ENCODE measurements at regions not wholly inside any gene's neighbourhood (a gene's known extent, or its start where the extent isn't known, plus 50 kb on each side); places are given as distances from the start of the nearest gene placed in this dataset.
A peak's percentile ranks its signal among the peaks of the same experiment; 100 is the strongest.

DNA sequence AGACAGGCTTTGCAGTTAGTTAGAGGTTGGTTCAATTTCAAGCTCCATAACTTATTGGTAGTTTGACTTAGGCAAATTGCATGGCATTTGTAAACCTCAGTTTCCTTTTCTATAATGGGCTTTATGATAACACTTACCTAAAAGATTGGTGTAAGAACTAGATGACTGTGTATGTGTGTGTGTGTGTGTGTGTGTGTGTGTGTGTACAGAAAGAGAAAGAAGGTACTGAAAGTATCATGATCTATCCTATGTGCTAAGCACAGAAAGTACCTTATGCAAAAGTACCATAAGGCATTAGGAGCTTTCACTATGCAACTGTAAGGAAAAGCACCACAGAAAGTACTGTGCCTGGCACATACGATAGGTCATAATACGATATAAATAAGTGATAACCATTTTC lies 304.3 kb upstream of the KITLG start:
- peak; percentile 26 for DNase-seq (ENCODE audit: extremely low read depth, insufficient read length)
- no peak overlapping the region for H3K4me3 ChIP-seq (replicated peaks; ENCODE audit: low read depth, low read length)
- TF ChIP-seq, protein P1, sequence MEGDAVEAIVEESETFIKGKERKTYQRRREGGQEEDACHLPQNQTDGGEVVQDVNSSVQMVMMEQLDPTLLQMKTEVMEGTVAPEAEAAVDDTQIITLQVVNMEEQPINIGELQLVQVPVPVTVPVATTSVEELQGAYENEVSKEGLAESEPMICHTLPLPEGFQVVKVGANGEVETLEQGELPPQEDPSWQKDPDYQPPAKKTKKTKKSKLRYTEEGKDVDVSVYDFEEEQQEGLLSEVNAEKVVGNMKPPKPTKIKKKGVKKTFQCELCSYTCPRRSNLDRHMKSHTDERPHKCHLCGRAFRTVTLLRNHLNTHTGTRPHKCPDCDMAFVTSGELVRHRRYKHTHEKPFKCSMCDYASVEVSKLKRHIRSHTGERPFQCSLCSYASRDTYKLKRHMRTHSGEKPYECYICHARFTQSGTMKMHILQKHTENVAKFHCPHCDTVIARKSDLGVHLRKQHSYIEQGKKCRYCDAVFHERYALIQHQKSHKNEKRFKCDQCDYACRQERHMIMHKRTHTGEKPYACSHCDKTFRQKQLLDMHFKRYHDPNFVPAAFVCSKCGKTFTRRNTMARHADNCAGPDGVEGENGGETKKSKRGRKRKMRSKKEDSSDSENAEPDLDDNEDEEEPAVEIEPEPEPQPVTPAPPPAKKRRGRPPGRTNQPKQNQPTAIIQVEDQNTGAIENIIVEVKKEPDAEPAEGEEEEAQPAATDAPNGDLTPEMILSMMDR (IDR thresholded peaks at IDR 0.05; ENCODE audit: insufficient read depth, low read length, poor library complexity, severe bottlenecking): no peak
- no peaks in the 10 kb centered on the region for H3K27me3 ChIP-seq (replicated peaks; ENCODE audit: control insufficient read depth, insufficient read depth, low read length)
- H3K36me3 ChIP-seq (ENCODE audit: control insufficient read depth, insufficient read depth, low read length): no peaks in the 10 kb centered on the region

DNA sequence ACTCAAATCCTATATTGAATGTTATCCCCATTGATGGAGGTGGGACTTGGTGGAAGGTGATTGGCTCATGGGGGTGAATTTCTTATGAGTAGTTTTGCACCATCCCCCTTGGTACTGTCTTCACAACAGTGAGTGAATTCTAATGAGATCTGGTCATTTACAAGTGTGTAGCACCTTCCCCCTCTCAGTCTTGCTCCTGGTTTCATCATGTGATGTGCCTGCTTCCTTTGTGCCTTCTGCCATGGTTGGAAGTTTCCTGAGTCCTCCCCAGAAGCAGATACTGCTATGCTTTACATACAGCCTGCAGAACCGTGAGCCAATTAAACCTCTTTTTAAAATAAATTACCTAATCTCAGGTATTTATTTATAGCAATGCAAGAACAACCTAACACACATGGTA lies 302.4 kb upstream of the KITLG start:
- no peak for DNase-seq (ENCODE audit: extremely low read depth, insufficient read length)
- Histone ChIP-seq H3K4me3 (replicated peaks; ENCODE audit: low read depth, low read length) (no peak overlapping the region), H3K36me3 (ENCODE audit: control insufficient read depth, insufficient read depth, low read length) (no peaks in the 10 kb centered on the region), H3K27me3 (replicated peaks; ENCODE audit: control insufficient read depth, insufficient read depth, low read length) (no peaks in the 10 kb centered on the region)
- TF ChIP-seq, protein P1 (IDR thresholded peaks at IDR 0.05; ENCODE audit: insufficient read depth, low read length, poor library complexity, severe bottlenecking): no peak

DNA sequence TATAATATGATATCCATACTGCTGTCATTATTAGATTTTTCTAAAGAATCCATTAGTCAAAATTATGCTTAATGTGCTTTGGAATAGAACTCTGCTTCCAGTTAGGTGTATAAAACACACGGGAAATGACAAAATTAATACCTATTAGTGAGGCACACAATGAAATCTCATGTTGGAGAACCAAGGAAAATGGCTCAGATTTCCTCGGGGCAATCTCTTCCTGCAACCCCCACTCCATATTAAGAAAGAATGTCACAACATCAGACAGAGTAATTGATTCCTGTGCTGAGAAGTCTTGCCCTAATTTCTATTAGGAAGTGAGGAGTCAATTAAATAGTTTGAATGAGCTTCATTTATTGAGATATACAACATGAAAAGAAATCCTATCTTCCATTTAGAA lies 299.8 kb upstream of the KITLG start:
- H3K4me3 ChIP-seq (replicated peaks; ENCODE audit: low read depth, low read length): no peak overlapping the region
- DNase-seq (ENCODE audit: extremely low read depth, insufficient read length): no peak
- TF ChIP-seq, protein P1 (IDR thresholded peaks at IDR 0.05; ENCODE audit: insufficient read depth, low read length, poor library complexity, severe bottlenecking): no peak
- no peaks in the 10 kb centered on the region for H3K27me3 ChIP-seq (replicated peaks; ENCODE audit: control insufficient read depth, insufficient read depth, low read length)
- H3K36me3 ChIP-seq (ENCODE audit: control insufficient read depth, insufficient read depth, low read length): no peaks in the 10 kb centered on the region

DNA sequence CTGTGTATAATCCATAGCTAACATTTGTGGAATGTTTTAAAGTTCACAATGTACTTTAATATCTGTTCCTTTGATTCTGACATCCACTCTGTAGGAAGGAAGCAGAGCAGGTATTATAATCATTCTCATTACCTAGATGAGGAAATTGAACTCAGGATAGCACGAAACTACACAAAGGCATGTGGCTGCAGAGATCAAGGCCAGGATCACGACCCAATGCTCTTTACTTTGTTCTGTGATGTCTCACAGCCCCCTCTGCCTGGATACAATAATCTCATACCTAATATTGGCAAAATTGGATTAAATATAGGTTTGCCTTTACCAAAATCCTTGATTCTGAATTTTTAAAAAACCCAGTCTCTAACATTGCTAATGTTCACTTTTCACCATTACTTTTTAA lies 298.0 kb upstream of the KITLG start:
- TF ChIP-seq, protein P1 (IDR thresholded peaks at IDR 0.05; ENCODE audit: insufficient read depth, low read length, poor library complexity, severe bottlenecking): no peak
- DNase-seq (ENCODE audit: extremely low read depth, insufficient read length): no peak
- Histone ChIP-seq H3K36me3 (ENCODE audit: control insufficient read depth, insufficient read depth, low read length) (no peaks in the 10 kb centered on the region), H3K4me3 (replicated peaks; ENCODE audit: low read depth, low read length) (no peak overlapping the region), H3K27me3 (replicated peaks; ENCODE audit: control insufficient read depth, insufficient read depth, low read length) (no peaks in the 10 kb centered on the region)

DNA sequence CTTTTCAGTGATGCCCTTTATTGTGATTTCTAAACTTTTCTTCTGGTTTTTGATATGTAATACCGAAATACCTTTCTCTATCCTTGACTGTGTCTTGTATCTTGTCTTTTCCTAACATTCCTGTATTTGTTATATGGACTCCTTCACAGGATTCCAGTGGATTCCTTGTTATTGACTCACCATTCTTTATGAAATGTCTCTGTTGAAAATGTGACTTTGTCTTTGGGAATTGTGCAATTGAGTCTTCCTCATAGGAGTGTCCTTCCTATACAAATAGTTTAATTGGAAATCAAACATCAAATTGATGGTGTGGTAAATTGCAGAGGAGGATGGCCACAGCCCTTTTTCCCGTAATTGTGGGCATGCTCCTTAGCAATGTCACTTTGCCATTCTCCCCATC lies 296.6 kb upstream of the KITLG start:
- no peak for DNase-seq (ENCODE audit: extremely low read depth, insufficient read length)
- H3K36me3 ChIP-seq (ENCODE audit: control insufficient read depth, insufficient read depth, low read length): no peaks in the 10 kb centered on the region
- TF ChIP-seq, protein P1 (IDR thresholded peaks at IDR 0.05; ENCODE audit: insufficient read depth, low read length, poor library complexity, severe bottlenecking): no peak
- no peak overlapping the region for H3K4me3 ChIP-seq (replicated peaks; ENCODE audit: low read depth, low read length)
- no peaks in the 10 kb centered on the region for H3K27me3 ChIP-seq (replicated peaks; ENCODE audit: control insufficient read depth, insufficient read depth, low read length)

DNA sequence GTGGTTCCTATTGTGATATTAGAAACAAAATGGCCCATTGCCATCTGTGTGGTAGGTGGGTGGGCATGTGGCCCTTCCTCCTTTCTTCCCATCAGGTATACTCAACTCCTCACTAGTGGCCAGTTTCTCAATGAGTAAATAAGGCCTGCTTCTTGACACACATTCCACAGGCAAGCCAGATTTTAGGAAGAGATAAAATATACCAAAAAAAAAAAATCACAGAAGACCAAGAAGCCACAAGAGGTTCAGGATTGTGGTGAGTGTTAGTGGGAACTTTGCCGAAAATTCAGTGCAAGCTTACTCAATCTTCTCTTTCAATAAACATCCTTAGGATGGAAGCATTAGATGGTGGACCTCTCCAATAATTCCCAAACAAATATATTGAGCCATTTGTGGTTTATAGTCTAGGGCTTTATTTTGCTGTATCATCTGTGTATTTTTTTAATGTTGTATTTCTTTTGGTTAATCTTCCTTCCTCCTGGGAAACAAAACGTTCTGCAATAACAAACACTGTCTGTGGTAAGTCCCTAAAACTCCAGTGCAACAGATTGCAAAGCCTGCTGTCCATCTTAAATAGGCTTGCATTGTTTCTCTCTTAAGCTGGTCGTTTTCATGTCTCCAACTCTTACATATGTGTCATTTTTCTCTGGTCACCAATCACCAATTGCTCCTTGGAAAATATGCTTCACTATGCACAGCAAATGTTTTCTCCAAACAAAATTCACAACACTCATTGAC lies 289.9 kb upstream of the KITLG start:
- TF ChIP-seq, protein P1 (IDR thresholded peaks at IDR 0.05; ENCODE audit: insufficient read depth, low read length, poor library complexity, severe bottlenecking): no peak
- Histone ChIP-seq H3K27me3 (replicated peaks; ENCODE audit: control insufficient read depth, insufficient read depth, low read length) (no peaks in the 10 kb centered on the region), H3K36me3 (ENCODE audit: control insufficient read depth, insufficient read depth, low read length) (no peaks in the 10 kb centered on the region), H3K4me3 (replicated peaks; ENCODE audit: low read depth, low read length) (no peak overlapping the region)
- DNase-seq (ENCODE audit: extremely low read depth, insufficient read length): peak; percentile 6

Data from GM06990 (cell line).